Psoas muscle (tissue), 7 donors: ENCODE measurements at regions not wholly inside any gene's neighbourhood (a gene's known extent, or its start where the extent isn't known, plus 50 kb on each side); places are given as distances from the start of the nearest gene placed in this dataset.

Source experiments
- ATAC-seq, 4 donors: fragments of 200-7000 bp; cut with Tn5 transposase; one replicate each; pipeline ENCODE4 v1.9.1; 2020; ENCODE audit warnings: moderate library complexity in 3 of 4, mild to moderate bottlenecking in 2 of 4
- DNase-seq, 2 donors: peaks; one replicate each; pipeline ENCODE4 v3.0.0-alpha.2; 2020
- H3K27ac ChIP-seq: fragments of 200-600 bp; one replicate; pipeline ENCODE4 v1.8.0; 2022
- H3K27me3 ChIP-seq, 3 donors: fragments of 200-600 bp in 1 of 3; one replicate each; pipeline versions ENCODE4 v1.6.1 to v1.8.0; 2013 to 2022; ENCODE audit warnings: low read length in 2 of 3, mild to moderate bottlenecking in 2 of 3, moderate library complexity in 1 of 3; ENCODE audit not compliant: insufficient read depth in 3 of 3
- H3K36me3 ChIP-seq, 2 donors: fragments of 200-600 bp in 1 of 2; one replicate each; pipeline versions ENCODE4 v1.6.1 to v1.8.0; 2013 to 2022; ENCODE audit warnings: low read depth in 1 of 2, mild to moderate bottlenecking in 1 of 2, moderate library complexity in 1 of 2; ENCODE audit not compliant: insufficient read depth in 1 of 2
- H3K4me1 ChIP-seq: fragments of 200-600 bp; one replicate; pipeline ENCODE4 v1.8.0; 2022
- H3K4me3 ChIP-seq: fragments of 200-600 bp; one replicate; pipeline ENCODE4 v1.8.0; 2022; ENCODE audit warnings: mild to moderate bottlenecking
- H3K9me3 ChIP-seq: fragments of 200-600 bp; one replicate; pipeline ENCODE4 v1.8.0; 2022
- WGBS, 3 donors: extraction: QIAGEN DNeasy Blood & Tissue Kit; methylation state at CpG; one replicate each; pipeline versions ENCODE4 v1.1.6 to v1.1.7; 2013; 5-methylcytosine and 5-hydroxymethylcytosine counted together
- intact Hi-C, 2 donors: fragments of 100-400 bp; cut with DNase I; formaldehyde crosslinking; loops; one replicate each; pipeline versions ENCODE4 v1.11.0 to v1.14.2; 2022
- TF ChIP-seq, protein P1 (sequence below): fragments of 200-600 bp; IDR thresholded peaks from one replicate; pipeline ENCODE4 v1.8.0; 2022; ENCODE audit warnings: antibody characterized with exemption
- donor health status: healthy with polysubstance abuse.
- donor health status: DM: no; HTN: no; CAD: no; lungs with moderate emphysema.
- donor health status: Bipolar disorder and iron deficiency.
- donor health status: healthy.
- donor health status: DM: yes; HTN: yes; CAD: no.
- donor health status: DM: no; HTN: no; CAD: no.
- donor health status: DM: yes; HTN: yes; CAD: no.

- WGBS, 3 donors = 53 to 72% (median 57%) methylated on average over 7 of the region's 7 CpGs
- DNase-seq (no peak), ATAC-seq (peak; percentile 80 to 86 (median 82))
- Histone ChIP-seq H3K4me1 (peaks cover 11% of the 10 kb centered on the region), H3K27ac (peak overlapping the region; percentile 2), H3K36me3 (no peaks in the 10 kb centered on the region), H3K9me3 (no peaks in the 10 kb centered on the region), H3K4me3 (no peak overlapping the region), H3K27me3 (no peaks in the 10 kb centered on the region)
- intact Hi-C loops = no loop called here
- TF ChIP-seq, protein P1, sequence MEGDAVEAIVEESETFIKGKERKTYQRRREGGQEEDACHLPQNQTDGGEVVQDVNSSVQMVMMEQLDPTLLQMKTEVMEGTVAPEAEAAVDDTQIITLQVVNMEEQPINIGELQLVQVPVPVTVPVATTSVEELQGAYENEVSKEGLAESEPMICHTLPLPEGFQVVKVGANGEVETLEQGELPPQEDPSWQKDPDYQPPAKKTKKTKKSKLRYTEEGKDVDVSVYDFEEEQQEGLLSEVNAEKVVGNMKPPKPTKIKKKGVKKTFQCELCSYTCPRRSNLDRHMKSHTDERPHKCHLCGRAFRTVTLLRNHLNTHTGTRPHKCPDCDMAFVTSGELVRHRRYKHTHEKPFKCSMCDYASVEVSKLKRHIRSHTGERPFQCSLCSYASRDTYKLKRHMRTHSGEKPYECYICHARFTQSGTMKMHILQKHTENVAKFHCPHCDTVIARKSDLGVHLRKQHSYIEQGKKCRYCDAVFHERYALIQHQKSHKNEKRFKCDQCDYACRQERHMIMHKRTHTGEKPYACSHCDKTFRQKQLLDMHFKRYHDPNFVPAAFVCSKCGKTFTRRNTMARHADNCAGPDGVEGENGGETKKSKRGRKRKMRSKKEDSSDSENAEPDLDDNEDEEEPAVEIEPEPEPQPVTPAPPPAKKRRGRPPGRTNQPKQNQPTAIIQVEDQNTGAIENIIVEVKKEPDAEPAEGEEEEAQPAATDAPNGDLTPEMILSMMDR = no peak
Observed at GRCh38 chr21:35838987-35839763, 221.2 kb downstream of the SETD4 start.

- ATAC-seq = no peak
- Histone ChIP-seq H3K9me3 (no peaks in the 10 kb centered on the region), H3K4me3 (no peak overlapping the region), H3K27me3 (peaks cover 0 to 6% (median 0%) of the 10 kb centered on the region in 3 donors), H3K4me1 (peaks cover 11% of the 10 kb centered on the region), H3K27ac (no peak overlapping the region), H3K36me3 (no peaks in the 10 kb centered on the region)
- TF ChIP-seq, protein P1 = no peak
- intact Hi-C loops = no loop called here
- no peak for DNase-seq
- 57 to 69% (median 66%) methylated on average over 1 of the region's 1 CpG for WGBS, 3 donors
Observed at GRCh38 chr21:35838350-35838749, 222.0 kb downstream of the SETD4 start.

GRCh38 chr21:35833991-35834390 is 226.3 kb downstream of the SETD4 start:
- peaks cover under 1% of the 10 kb centered on the region for H3K4me1 ChIP-seq
- ATAC-seq = no peak
- 18 to 33% (median 25%) methylated on average over 1 of the region's 1 CpG for WGBS, 3 donors

DNA sequence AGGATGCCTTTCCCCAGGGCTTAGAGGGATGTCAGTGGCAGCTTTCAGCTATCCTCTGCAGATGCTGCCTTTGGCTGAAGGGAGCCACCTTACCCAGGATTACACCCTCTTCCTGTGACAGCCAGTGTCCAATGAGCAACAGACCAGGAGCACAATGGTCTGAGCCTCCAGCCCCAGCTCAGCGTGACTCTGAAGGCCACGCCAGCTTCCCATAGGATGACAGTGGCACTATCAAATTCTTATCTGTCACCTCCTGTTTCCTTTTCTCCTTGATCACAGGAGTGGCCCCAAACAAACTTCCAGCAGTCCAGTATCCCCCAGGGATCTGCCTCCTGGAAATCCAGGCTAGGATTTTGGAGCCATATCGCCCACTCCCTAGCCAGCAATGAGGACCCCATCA is 226.9 kb downstream of the SETD4 start:
- no peaks in the 10 kb centered on the region for H3K4me1 ChIP-seq
- WGBS, 3 donors = 76 to 82% (median 79%) methylated on average over 3 of the region's 3 CpGs
- no peaks in the 10 kb centered on the region for H3K9me3 ChIP-seq
- no peaks in the 10 kb centered on the region for H3K36me3 ChIP-seq
- intact Hi-C loops = no loop called here
- peaks cover 0 to 32% (median 0%) of the 10 kb centered on the region in 3 donors for H3K27me3 ChIP-seq
- ATAC-seq (no peak), DNase-seq (no peak)
- TF ChIP-seq, protein P1 = no peak
- no peak overlapping the region for H3K27ac ChIP-seq
- no peak overlapping the region for H3K4me3 ChIP-seq

More at GRCh38 chr21:35833991-35834390, 226.3 kb downstream of the SETD4 start:
- intact Hi-C loops = no loop called here
- Histone ChIP-seq H3K36me3 (no peaks in the 10 kb centered on the region), H3K9me3 (no peaks in the 10 kb centered on the region), H3K4me3 (no peak overlapping the region), H3K27me3 (peaks cover 0 to 26% (median 0%) of the 10 kb centered on the region in 3 donors), H3K27ac (no peak overlapping the region)
- DNase-seq = no peak
- TF ChIP-seq, protein P1 = no peak
